Neuronal stem cell (in vitro differentiated cells): ENCODE measurements at regions not wholly inside any gene's neighbourhood (a gene's known extent, or its start where the extent isn't known, plus 50 kb on each side); places are given as distances from the start of the nearest gene placed in this dataset.
"Not testable (repeated sequence)": the region's sequence is repeated elsewhere in the genome, so short reads cannot be mapped to it uniquely, and the experiment has no call there.

Source experiments
- DNase-seq: peaks from one replicate; pipeline ENCODE4 v3.0.0-alpha.2; 2013; ENCODE audit warnings: low spot score
- H2AFZ ChIP-seq: one replicate; pipeline ENCODE4 v1.6.1; 2013; ENCODE audit warnings: mild to moderate bottlenecking, low read length, inconsistent platforms
- H2AK5ac ChIP-seq: 2 replicates; pipeline ENCODE4 v1.6.1; 2013; ENCODE audit warnings: low read depth, mild to moderate bottlenecking, inconsistent platforms, low read length, moderate library complexity, mixed read lengths
- H2BK120ac ChIP-seq: 2 replicates; pipeline ENCODE4 v1.6.1; 2013; ENCODE audit warnings: low read depth, mild to moderate bottlenecking, inconsistent platforms, low read length, moderate library complexity, mixed read lengths
- H2BK12ac ChIP-seq: one replicate; pipeline ENCODE4 v1.6.1; 2013; ENCODE audit warnings: low read length, inconsistent platforms
- H2BK15ac ChIP-seq: 2 replicates; pipeline ENCODE4 v1.6.1; 2013; ENCODE audit warnings: mild to moderate bottlenecking, low read length, inconsistent platforms, mixed read lengths
- H2BK5ac ChIP-seq: one replicate; pipeline ENCODE4 v1.6.1; 2013; ENCODE audit warnings: inconsistent platforms, mild to moderate bottlenecking, low read length, moderate library complexity
- H3K14ac ChIP-seq: one replicate; pipeline ENCODE4 v1.6.1; 2013; ENCODE audit warnings: low read length, inconsistent platforms
- H3K18ac ChIP-seq: 2 replicates; pipeline ENCODE4 v1.6.1; 2013; ENCODE audit warnings: low read length, inconsistent platforms
- H3K23ac ChIP-seq: 2 replicates; pipeline ENCODE4 v1.6.1; 2013; ENCODE audit warnings: low read depth, mild to moderate bottlenecking, mixed read lengths, low read length, inconsistent platforms; ENCODE audit not compliant: poor library complexity
- H3K27ac ChIP-seq: replicated peaks from 3 replicates; pipeline ENCODE4 v1.5.1; 2013; ENCODE audit warnings: low read length, inconsistent platforms
- H3K27me3 ChIP-seq, 3 experiments: 2 replicates each; pipeline ENCODE4 v1.6.1; 2013; ENCODE audit warnings: low read length in 3 of 3, mild to moderate bottlenecking in 2 of 3, inconsistent platforms in 1 of 3, low read depth in 1 of 3, mixed read lengths in 1 of 3, moderate library complexity in 1 of 3; ENCODE audit not compliant: control insufficient read depth in 3 of 3, insufficient read depth in 3 of 3
- H3K36me3 ChIP-seq, 2 donors: replicated peaks in 1 of 2; 2 replicates each; pipeline ENCODE4 v1.6.1; 2013; ENCODE audit warnings: low read length in 2 of 2; ENCODE audit not compliant: control insufficient read depth in 2 of 2, insufficient read depth in 2 of 2
- H3K4ac ChIP-seq: 2 replicates; pipeline ENCODE4 v1.6.1; 2013; ENCODE audit warnings: inconsistent platforms, mild to moderate bottlenecking, low read length, moderate library complexity
- H3K4me1 ChIP-seq, 2 donors: 1 replicate in 1 of 2; 2 replicates in 1 of 2; pipeline ENCODE4 v1.6.1; 2013; ENCODE audit warnings: low read length in 2 of 2, low read depth in 1 of 2; ENCODE audit not compliant: control insufficient read depth in 2 of 2, insufficient read depth in 1 of 2
- H3K4me2 ChIP-seq: one replicate; pipeline ENCODE4 v1.6.1; 2013; ENCODE audit warnings: mild to moderate bottlenecking, low read length, inconsistent platforms; ENCODE audit not compliant: insufficient read depth, poor library complexity, severe bottlenecking
- H3K4me3 ChIP-seq, 2 donors: 2 replicates each; pipeline ENCODE4 v1.5.1; 2013; ENCODE audit warnings: low read length in 2 of 2, mild to moderate bottlenecking in 2 of 2, inconsistent platforms in 1 of 2, moderate library complexity in 1 of 2
- H3K79me1 ChIP-seq: one replicate; pipeline ENCODE4 v1.6.1; 2013; ENCODE audit warnings: low read depth, mild to moderate bottlenecking, inconsistent platforms, low read length, moderate library complexity
- H3K9ac ChIP-seq: one replicate; pipeline ENCODE4 v1.6.1; 2013; ENCODE audit warnings: mild to moderate bottlenecking, low read depth, low read length, inconsistent platforms; ENCODE audit not compliant: poor library complexity
- H3K9me3 ChIP-seq, 2 donors: replicated peaks in 1 of 2; 2 replicates each; pipeline versions ENCODE3 to v1.6.1; 2013; ENCODE audit warnings: low read length in 2 of 2, mild to moderate bottlenecking in 2 of 2, inconsistent platforms in 1 of 2, low read depth in 1 of 2, mixed read lengths in 1 of 2, moderate library complexity in 1 of 2; ENCODE audit not compliant: control insufficient read depth in 2 of 2, insufficient read depth in 1 of 2
- H4K8ac ChIP-seq: one replicate; pipeline ENCODE4 v1.6.1; 2013; ENCODE audit warnings: low read depth, mild to moderate bottlenecking, inconsistent platforms, low read length, moderate library complexity
- H4K91ac ChIP-seq: one replicate; pipeline ENCODE4 v1.6.1; 2013; ENCODE audit warnings: low read length, low read depth, mild to moderate bottlenecking, inconsistent platforms; ENCODE audit not compliant: poor library complexity
- WGBS, 2 donors: extraction: QIAGEN DNeasy Blood & Tissue Kit; methylation state at CpG; one replicate each; pipeline ENCODE4 v1.1.7; 2013; ENCODE audit warnings: missing lambda C conversion rate in 2 of 2, mixed read lengths in 1 of 2; ENCODE audit not compliant: insufficient read length in 2 of 2, insufficient replicate concordance in 1 of 2; ENCODE audit errors: extremely low coverage in 2 of 2; 5-methylcytosine and 5-hydroxymethylcytosine counted together

DNA sequence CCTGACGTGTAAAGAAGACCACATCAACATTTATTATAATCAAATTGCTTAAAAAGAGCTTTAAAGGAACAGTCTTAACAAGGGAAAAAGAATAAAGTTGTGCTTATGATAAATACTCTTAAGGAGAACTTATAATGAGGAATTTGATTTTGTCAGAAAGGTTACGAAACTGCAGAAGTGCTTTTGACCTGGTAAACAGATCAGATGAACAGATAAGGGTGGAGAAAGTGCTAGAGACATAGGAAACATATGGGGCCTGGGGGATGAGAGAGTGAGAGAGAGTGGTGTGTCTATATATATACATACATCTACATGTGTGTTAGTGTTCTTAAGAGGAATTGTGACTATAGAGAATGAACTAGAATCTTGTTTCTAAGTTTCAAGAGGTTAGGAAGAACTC, 186.2 kb upstream of the GJE1 start:
- H4K8ac ChIP-seq, result no peak overlapping the region
- WGBS, 2 donors, result no CpG with 5 or more reads among the region's 2 CpGs
- H2BK12ac ChIP-seq, result no peak overlapping the region
- H2AFZ ChIP-seq, result no peak overlapping the region
- H3K27me3 ChIP-seq, result no peaks in the 10 kb centered on the region
- H2BK15ac ChIP-seq, result no peak overlapping the region
- H3K4me1 ChIP-seq, result no peaks in the 10 kb centered on the region
- no peak overlapping the region for H3K14ac ChIP-seq
- DNase-seq, result no peak
- peaks cover 0 to 4% of the 10 kb centered on the region in 2 donors for H3K9me3 ChIP-seq
- no peak overlapping the region for H2BK5ac ChIP-seq
- no peak overlapping the region for H3K23ac ChIP-seq
- no peaks in the 10 kb centered on the region for H3K36me3 ChIP-seq
- no peak overlapping the region for H3K18ac ChIP-seq
- no peak overlapping the region for H2AK5ac ChIP-seq
- no peak overlapping the region for H4K91ac ChIP-seq
- no peak overlapping the region for H3K4me3 ChIP-seq
- H3K9ac ChIP-seq, result no peak overlapping the region
- H3K4ac ChIP-seq, result no peak overlapping the region
- H2BK120ac ChIP-seq, result no peak overlapping the region
- H3K4me2 ChIP-seq, result no peak overlapping the region
- H3K27ac ChIP-seq, result no peak overlapping the region
- H3K79me1 ChIP-seq, result no peaks in the 10 kb centered on the region

DNA sequence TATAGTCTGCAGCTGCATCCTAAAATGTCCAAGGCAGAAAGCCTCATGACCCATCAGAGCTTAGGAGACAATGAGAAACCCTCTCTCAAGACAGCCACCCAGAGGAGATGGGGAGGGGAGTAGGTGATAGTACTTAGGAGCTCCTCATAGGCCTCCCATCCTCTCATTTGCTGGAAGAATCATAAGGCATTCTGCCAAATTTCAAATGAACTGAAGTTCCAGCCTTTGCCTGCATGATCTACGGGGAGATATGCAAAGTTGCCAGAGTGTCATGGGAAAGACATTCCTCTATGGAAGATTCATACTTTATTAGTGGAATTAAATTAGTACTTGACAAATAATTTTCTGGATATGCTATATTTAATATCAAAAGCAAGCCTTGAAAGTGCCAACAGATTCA, 194.1 kb upstream of the GJE1 start:
- Histone ChIP-seq H3K27ac (no peak overlapping the region), H2AFZ (no peak overlapping the region), H3K9me3 (no peaks in the 10 kb centered on the region), H3K18ac (no peak overlapping the region), H4K91ac (no peak overlapping the region), H2BK12ac (no peak overlapping the region), H3K14ac (no peak overlapping the region), H3K27me3 (no peaks in the 10 kb centered on the region), H2BK120ac (no peak overlapping the region), H3K9ac (no peak overlapping the region), H3K79me1 (no peaks in the 10 kb centered on the region), H2AK5ac (no peak overlapping the region), H4K8ac (no peak overlapping the region), H2BK5ac (no peak overlapping the region), H3K4me2 (no peak overlapping the region), H3K36me3 (no peaks in the 10 kb centered on the region), H2BK15ac (no peak overlapping the region), H3K4ac (no peak overlapping the region), H3K4me1 (no peaks in the 10 kb centered on the region), H3K4me3 (no peak overlapping the region), H3K23ac (no peak overlapping the region)
- DNase-seq, result no peak
- no CpG with 5 or more reads among the region's 1 CpG for WGBS, 2 donors

DNA sequence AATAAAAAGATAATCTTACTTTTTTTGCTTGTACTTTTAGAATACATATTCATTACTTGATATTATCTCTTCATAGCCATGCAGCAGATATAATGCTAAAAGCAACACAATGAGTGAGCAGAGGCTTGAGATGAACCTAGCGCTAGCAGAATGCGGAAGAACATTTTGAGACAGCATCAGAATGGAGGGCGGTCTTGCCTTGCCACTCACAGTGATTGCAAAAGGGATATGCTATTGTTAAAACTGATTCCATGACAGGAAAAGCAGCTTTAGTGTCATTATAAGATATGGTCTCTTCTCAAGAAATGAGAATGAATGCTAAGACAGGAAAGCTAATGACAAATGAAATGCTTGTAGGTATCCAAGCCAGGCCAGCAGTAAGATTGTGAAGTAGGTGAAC, 200.0 kb upstream of the GJE1 start:
- no peak overlapping the region for H3K4ac ChIP-seq
- H2AFZ ChIP-seq, result no peak overlapping the region
- no peak overlapping the region for H2AK5ac ChIP-seq
- H3K79me1 ChIP-seq, result no peaks in the 10 kb centered on the region
- H3K4me2 ChIP-seq, result no peak overlapping the region
- H3K27ac ChIP-seq, result no peak overlapping the region
- no peak overlapping the region for H2BK120ac ChIP-seq
- no peak overlapping the region for H3K14ac ChIP-seq
- no peaks in the 10 kb centered on the region for H3K9me3 ChIP-seq
- no peaks in the 10 kb centered on the region for H3K4me1 ChIP-seq
- no peak for DNase-seq
- H3K23ac ChIP-seq, result no peak overlapping the region
- H3K27me3 ChIP-seq, result no peaks in the 10 kb centered on the region
- no peak overlapping the region for H2BK12ac ChIP-seq
- H3K9ac ChIP-seq, result no peak overlapping the region
- no peak overlapping the region for H2BK15ac ChIP-seq
- no peak overlapping the region for H2BK5ac ChIP-seq
- no peak overlapping the region for H3K4me3 ChIP-seq
- no peak overlapping the region for H4K91ac ChIP-seq
- no peak overlapping the region for H3K18ac ChIP-seq
- H4K8ac ChIP-seq, result no peak overlapping the region
- no peaks in the 10 kb centered on the region for H3K36me3 ChIP-seq
- WGBS, 2 donors, result no CpG with 5 or more reads among the region's 3 CpGs

DNA sequence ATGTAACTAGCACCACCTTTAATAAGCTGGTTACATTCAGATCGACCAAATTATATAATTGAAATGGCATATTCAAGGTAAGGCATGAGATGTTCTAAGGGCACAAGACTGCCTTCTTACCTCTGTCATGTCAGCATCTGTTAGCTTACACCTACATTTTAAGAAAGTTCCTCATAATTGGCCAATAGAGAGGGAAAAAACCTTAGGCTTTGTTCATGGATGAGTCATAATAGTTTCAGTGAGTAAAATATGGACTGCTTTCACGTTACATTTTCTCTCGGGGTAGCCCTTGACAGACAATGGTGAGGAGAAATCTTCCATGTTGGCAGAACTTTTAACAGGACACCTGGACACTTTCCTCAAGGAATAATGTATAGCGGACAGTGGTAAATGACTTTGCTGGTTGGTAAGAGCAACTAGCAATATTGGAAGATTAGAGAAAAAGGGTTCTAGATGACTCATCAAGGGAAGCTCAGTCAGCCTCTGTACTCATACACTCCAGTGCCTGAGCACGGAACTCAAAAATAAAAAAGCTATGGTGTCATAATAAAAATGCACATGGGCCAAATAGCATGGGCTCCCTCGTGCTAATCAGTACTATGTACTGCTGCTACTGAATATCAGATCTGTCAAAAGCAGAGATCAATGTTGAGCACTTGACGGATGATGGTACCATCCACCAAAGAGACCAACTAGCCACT, 206.4 kb upstream of the GJE1 start:
- not testable (repeated sequence) for H2AFZ ChIP-seq, H4K8ac ChIP-seq, H3K4ac ChIP-seq, H3K18ac ChIP-seq, H3K79me1 ChIP-seq, H3K14ac ChIP-seq, H2BK12ac ChIP-seq, H2BK15ac ChIP-seq, DNase-seq, H4K91ac ChIP-seq, H3K9me3 ChIP-seq, H2BK5ac ChIP-seq, H3K4me2 ChIP-seq, H2AK5ac ChIP-seq, H3K23ac ChIP-seq, H3K36me3 ChIP-seq, H3K4me3 ChIP-seq, H3K27me3 ChIP-seq, H3K27ac ChIP-seq, H3K4me1 ChIP-seq, H2BK120ac ChIP-seq, H3K9ac ChIP-seq
- no CpG with 5 or more reads among the region's 7 CpGs for WGBS, 2 donors
